ENCODE measurements at regions not wholly inside any gene's neighbourhood (a gene's known extent, or its start where the extent isn't known, plus 50 kb on each side); places are given as distances from the start of the nearest gene placed in this dataset.

DNA sequence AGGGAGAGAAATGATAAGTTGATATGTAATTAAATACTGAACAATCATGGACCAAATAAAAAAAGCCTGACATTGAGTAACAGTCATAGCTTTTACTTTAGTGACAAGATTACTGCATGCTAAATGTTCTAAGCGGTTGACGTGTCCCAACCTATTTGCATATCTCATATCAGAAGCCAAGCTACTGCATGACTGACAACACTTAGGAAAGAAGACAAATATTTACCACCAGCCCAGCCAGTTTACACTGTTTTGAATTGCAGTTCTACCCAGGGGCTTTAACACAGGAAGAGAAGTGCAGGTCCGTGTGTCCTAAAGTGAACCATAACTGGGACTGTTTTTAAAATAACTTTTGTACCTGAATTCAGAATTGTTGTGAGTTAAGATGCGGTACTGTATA is 219.9 kb downstream of the PRDM9 start:
- TF ChIP-seq SRF (IDR thresholded peaks at IDR 0.05; ENCODE audit: low read depth, low read length) (no peak), GABPB1 (CRISPR knock-in tag; IDR thresholded peaks at IDR 0.05) (no peak), ZNF234 (CRISPR knock-in tag; conservative IDR thresholded peaks at IDR 0.05) (no peak), ZFX (CRISPR knock-in tag; IDR thresholded peaks at IDR 0.05; ENCODE audit: low read depth) (no peak), RERE (CRISPR knock-in tag; IDR thresholded peaks at IDR 0.05; ENCODE audit: low read depth) (no peak)

Measured in HepG2 (cell line).